CD4-positive, alpha-beta T cell treated with Interleukin-15 for 1 hour (primary cell): ENCODE measurements at regions not wholly inside any gene's neighbourhood (a gene's known extent, or its start where the extent isn't known, plus 50 kb on each side); places are given as distances from the start of the nearest gene placed in this dataset.
A peak's percentile ranks its signal among the peaks of the same experiment; 100 is the strongest.

Experiments
- DNase-seq: peaks from one replicate; pipeline ENCODE4 v3.0.0-alpha.2; 2020

- DNase-seq: no peak
Observed at GRCh38 chr16:85364323-85365040, 248.6 kb upstream of the GSE1 start.

GRCh38 chr16:85365120-85365519 is 248.0 kb upstream of the GSE1 start:
- no peak for DNase-seq

GRCh38 chr16:85366031-85366763 is 246.9 kb upstream of the GSE1 start:
- DNase-seq: no peak

- DNase-seq: no peak
Observed at GRCh38 chr16:85367485-85367884, 245.6 kb upstream of the GSE1 start.

DNA sequence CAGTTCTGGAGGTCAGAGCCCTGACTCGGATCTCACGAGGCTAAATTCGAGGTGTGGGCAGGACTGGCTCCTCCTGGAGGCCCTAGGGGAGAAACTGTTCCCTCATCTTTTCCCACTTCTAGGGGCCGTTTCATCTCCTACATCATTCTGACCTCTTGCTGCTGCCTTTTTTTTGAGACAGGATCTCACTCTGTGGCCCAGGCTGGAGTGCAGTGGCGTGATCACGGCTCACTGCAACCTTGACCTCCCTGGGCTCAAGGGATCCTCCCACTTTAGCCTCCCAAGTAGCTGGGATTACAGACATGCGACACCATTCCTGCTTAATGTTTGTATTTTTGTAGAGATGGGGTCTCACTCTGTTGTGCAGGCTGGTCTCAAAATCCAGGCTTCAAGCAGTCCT is 244.1 kb upstream of the GSE1 start:
- DNase-seq: no peak

- DNase-seq: no peak
Observed at GRCh38 chr16:85369741-85370528, 243.2 kb upstream of the GSE1 start.

DNA sequence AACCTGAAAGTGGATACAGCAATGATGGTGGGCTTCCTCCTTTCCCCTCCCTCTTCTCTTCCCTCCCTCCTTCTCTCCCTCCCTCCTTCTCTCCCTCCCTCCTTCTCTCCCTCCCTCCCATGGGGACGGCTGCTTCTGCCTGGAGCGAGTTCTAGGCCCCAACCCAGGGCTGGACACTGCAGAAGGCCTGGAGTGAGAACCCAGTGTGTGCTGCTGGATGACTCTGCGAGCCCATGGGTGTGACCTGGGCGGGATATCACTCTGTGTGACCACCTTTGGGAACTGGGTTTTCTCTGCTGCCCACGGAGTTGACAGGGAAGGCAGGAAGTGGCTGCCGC is 242.6 kb upstream of the GSE1 start:
- no peak for DNase-seq

- no peak for DNase-seq
Observed at GRCh38 chr16:85370881-85371651, 242.1 kb upstream of the GSE1 start.

DNA sequence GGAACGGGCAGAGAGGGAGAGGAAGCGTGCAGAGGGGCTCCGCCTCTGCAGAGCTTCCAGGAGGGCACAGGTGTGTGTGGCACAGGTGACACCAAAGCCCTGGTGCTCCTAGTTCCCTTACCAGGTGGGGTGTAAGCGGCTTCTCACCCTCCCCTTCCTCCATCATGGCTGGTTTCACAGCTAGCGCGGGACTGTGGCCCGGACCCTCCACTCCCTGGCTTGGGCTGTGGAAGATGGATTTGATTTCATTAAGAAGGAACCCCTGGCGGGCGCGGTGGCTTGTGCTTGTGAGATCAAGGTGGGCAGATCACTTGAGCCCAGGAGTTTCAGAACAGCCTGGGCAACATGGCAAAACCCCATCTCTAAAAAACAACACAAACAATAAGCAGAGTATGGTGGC is 241.2 kb upstream of the GSE1 start:
- no peak for DNase-seq

GRCh38 chr16:85372627-85373372 is 240.3 kb upstream of the GSE1 start:
- peak; percentile 27 for DNase-seq

- no peak for DNase-seq
Observed at GRCh38 chr16:85373741-85374570, 239.2 kb upstream of the GSE1 start.

DNA sequence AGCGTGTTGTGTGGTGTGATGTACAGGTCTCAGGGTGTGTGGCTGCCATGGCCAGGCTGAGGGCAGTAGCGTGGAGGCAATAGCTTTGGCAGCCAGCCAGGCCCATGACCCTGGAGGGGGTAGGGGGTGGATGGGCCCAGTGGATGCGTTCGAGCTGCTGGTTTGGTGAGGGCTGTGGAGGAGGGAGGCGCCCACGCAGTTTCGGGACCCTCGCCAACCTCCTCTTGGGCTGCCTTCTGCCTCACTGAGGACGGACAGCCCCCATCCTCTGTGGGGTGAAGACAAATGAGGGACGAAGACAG is 238.6 kb upstream of the GSE1 start:
- no peak for DNase-seq

- no peak for DNase-seq
Observed at GRCh38 chr16:85375282-85375681, 237.8 kb upstream of the GSE1 start.

GRCh38 chr16:85376292-85377095 is 236.6 kb upstream of the GSE1 start:
- no peak for DNase-seq

- no peak for DNase-seq
Observed at GRCh38 chr16:85377388-85378144, 235.6 kb upstream of the GSE1 start.

- DNase-seq: no peak
Observed at GRCh38 chr16:85378145-85379040, 234.7 kb upstream of the GSE1 start.

DNA sequence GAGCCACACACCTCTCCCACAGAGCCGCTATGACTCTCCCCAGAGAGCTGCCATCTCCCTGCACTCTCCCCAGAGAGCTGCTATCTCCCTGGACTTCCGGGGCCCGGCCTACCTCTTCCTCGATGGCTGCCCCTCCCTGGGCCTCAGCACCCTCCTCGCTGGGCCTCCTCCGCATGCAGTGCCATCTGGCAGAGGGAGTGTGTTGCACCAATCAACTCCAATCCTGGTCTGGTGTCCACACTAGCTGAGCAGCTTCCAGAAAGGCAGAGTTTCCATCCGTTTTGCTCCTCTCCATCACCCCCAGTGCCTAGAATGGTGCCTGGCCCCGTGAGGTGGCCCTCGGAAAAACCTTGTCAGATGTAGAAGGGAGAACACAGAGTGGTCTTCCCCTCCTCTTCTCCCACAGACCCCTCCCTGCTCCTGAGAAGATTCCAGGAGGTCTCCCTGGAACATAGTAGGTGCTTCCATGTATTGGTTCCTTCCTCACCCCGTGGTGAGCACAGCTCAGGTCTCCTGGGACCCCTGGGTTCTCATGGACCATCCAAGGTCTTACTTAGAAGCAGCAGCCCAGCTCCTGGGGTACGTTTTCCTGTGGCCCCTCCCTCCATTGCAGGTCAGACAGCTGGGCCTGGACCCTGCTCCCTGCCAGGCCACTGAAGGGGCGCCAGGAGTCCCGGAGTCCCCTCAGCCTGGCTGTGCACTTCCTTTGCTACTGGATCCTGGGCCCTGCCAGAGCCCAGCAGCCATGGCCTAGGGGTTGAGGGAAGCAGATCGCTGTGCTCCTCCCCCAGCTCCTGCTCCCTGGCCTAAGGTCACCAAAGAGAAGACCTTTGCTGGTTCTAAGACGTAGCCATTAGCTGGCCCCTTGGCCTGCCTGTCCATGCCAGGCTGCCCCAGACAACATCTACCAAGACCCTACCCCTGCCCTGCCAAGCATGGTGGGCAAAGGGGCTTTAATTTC is 233.8 kb upstream of the GSE1 start:
- DNase-seq: no peak

GRCh38 chr16:85380002-85380395 is 233.1 kb upstream of the GSE1 start:
- DNase-seq: no peak
